SK-N-SH treated with all-trans-retinoic acid at 6 μM for 48 hours (cell line): ENCODE measurements at regions not wholly inside any gene's neighbourhood (a gene's known extent, or its start where the extent isn't known, plus 50 kb on each side); places are given as distances from the start of the nearest gene placed in this dataset.

ENCODE experiments used
- ATAC-seq: fragments of 200-7000 bp; cut with Tn5 transposase; 3 replicates; pipeline ENCODE4 v1.9.1; 2020; ENCODE audit warnings: mild to moderate bottlenecking, moderate library complexity
- ARNTL ChIP-seq: fragments of 450-650 bp; formaldehyde crosslinking; IDR thresholded peaks from 2 replicates; pipeline ENCODE4 v1.5.0; 2020; ENCODE audit warnings: low read depth, mild to moderate bottlenecking, moderate library complexity, borderline replicate concordance
- BACH2 ChIP-seq: fragments of 250-450 bp; sonication (Bioruptor Pico); IDR thresholded peaks from 2 replicates; pipeline ENCODE4 v1.9.0; 2021; ENCODE audit warnings: mild to moderate bottlenecking, borderline replicate concordance
- CREB5 ChIP-seq: fragments of 250-450 bp; sonication (Bioruptor Pico); IDR thresholded peaks from 2 replicates; pipeline ENCODE4 v1.5.1; 2020; ENCODE audit warnings: low read depth, mild to moderate bottlenecking, moderate library complexity
- ESRRG ChIP-seq: fragments of 250-450 bp; sonication (Bioruptor Pico); IDR thresholded peaks from 2 replicates; pipeline ENCODE4 v1.6.1; 2021; ENCODE audit warnings: mild to moderate bottlenecking
- GLIS3 ChIP-seq: fragments of 250-450 bp; sonication (Bioruptor Pico); IDR thresholded peaks from 2 replicates; pipeline ENCODE4 v1.5.0; 2020; ENCODE audit warnings: mild to moderate bottlenecking, moderate library complexity
- OSR1 ChIP-seq: fragments of 250-450 bp; sonication (Bioruptor Pico); IDR thresholded peaks from 2 replicates; pipeline ENCODE4 v1.8.0; 2022; ENCODE audit warnings: moderate library complexity, mild to moderate bottlenecking, inconsistent platforms
- POU6F1 ChIP-seq: fragments of 250-450 bp; sonication (Bioruptor Pico); IDR thresholded peaks from 2 replicates; pipeline ENCODE4 v1.8.0; 2021; ENCODE audit warnings: low read depth, mild to moderate bottlenecking, moderate library complexity, borderline replicate concordance
- RARB ChIP-seq: fragments of 250-450 bp; sonication (Bioruptor Pico); IDR thresholded peaks from 2 replicates; pipeline ENCODE4 v1.8.0; 2021; ENCODE audit warnings: mild to moderate bottlenecking, moderate library complexity
- SNAI2 ChIP-seq: fragments of 250-450 bp; sonication (Bioruptor Pico); IDR thresholded peaks from 2 replicates; pipeline ENCODE4 v1.5.0; 2020; ENCODE audit warnings: mild to moderate bottlenecking, moderate library complexity
- TCF4 ChIP-seq: fragments of 250-450 bp; sonication (Bioruptor Pico); IDR thresholded peaks from 2 replicates; pipeline ENCODE4 v1.8.0; 2021; ENCODE audit warnings: mild to moderate bottlenecking, moderate library complexity, borderline replicate concordance
- TOX ChIP-seq: fragments of 250-450 bp; sonication (Bioruptor Pico); IDR thresholded peaks from 2 replicates; pipeline ENCODE4 v1.8.0; 2021; ENCODE audit warnings: mild to moderate bottlenecking, moderate library complexity, borderline replicate concordance
- ZC3H10 ChIP-seq: fragments of 250-450 bp; sonication (Bioruptor Pico); IDR thresholded peaks from 2 replicates; pipeline ENCODE4 v1.5.1; 2021; ENCODE audit warnings: mild to moderate bottlenecking, moderate library complexity
- ZFP3 ChIP-seq: fragments of 250-450 bp; sonication (Bioruptor Pico); IDR thresholded peaks from 2 replicates; pipeline ENCODE4 v1.5.0; 2020; ENCODE audit warnings: mild to moderate bottlenecking, moderate library complexity
- ZFP30 ChIP-seq: fragments of 450-650 bp; formaldehyde crosslinking; IDR thresholded peaks from 2 replicates; pipeline ENCODE4 v1.5.0; 2022; ENCODE audit warnings: mild to moderate bottlenecking, moderate library complexity
- ZNF565 ChIP-seq: fragments of 450-650 bp; formaldehyde crosslinking; conservative IDR thresholded peaks from 2 replicates; pipeline ENCODE4 v1.5.0; 2020; ENCODE audit warnings: low read depth, mild to moderate bottlenecking, moderate library complexity
- ZNF70 ChIP-seq: fragments of 450-650 bp; formaldehyde crosslinking; IDR thresholded peaks from 2 replicates; pipeline ENCODE4 v1.5.0; 2020; ENCODE audit warnings: mild to moderate bottlenecking, moderate library complexity
- TF ChIP-seq, protein P1 (sequence below): fragments of 250-450 bp; sonication (Bioruptor Pico); IDR thresholded peaks from 2 replicates; pipeline ENCODE4 v1.5.1; 2021; ENCODE audit warnings: mild to moderate bottlenecking, moderate library complexity
- TF ChIP-seq, protein P2 (sequence below): fragments of 250-450 bp; sonication (Bioruptor Pico); IDR thresholded peaks from 2 replicates; pipeline ENCODE4 v1.8.0; 2020; ENCODE audit warnings: mild to moderate bottlenecking, moderate library complexity, borderline replicate concordance
- TF ChIP-seq, protein P3 (sequence below): fragments of 250-450 bp; sonication (Bioruptor Pico); IDR thresholded peaks from 2 replicates; pipeline ENCODE4 v1.5.0; 2020; ENCODE audit warnings: mild to moderate bottlenecking, moderate library complexity

GRCh38 chr4:55238407-55238806, 107.6 kb upstream of the SRD5A3 start:
- no peak for ATAC-seq
- TF ChIP-seq, protein P1, sequence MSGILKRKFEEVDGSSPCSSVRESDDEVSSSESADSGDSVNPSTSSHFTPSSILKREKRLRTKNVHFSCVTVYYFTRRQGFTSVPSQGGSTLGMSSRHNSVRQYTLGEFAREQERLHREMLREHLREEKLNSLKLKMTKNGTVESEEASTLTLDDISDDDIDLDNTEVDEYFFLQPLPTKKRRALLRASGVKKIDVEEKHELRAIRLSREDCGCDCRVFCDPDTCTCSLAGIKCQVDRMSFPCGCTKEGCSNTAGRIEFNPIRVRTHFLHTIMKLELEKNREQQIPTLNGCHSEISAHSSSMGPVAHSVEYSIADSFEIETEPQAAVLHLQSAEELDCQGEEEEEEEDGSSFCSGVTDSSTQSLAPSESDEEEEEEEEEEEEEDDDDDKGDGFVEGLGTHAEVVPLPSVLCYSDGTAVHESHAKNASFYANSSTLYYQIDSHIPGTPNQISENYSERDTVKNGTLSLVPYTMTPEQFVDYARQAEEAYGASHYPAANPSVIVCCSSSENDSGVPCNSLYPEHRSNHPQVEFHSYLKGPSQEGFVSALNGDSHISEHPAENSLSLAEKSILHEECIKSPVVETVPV = no peak

DNA sequence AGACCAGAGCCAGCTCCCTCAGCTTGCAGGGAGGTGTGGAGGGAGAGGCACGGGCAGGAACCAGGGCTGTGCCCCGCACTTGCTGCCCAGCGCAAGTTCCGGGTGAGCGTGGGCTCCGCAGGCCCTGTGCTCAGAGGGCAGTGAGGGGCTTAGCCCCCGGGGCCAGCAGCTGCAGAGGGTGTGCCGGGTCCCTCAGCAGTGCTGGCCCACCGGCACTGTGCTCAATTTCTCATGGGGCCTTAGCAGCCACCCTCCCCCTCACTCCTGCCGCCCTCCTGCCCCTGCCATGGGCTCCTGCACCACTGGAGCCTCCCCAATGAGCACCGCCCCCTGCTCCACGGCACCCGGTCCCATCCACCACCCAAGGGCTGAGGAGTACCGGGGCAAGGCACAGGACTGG, 104.6 kb upstream of the SRD5A3 start:
- TF ChIP-seq CREB5 (CRISPR knock-in tag) (no peak), ZFP3 (CRISPR knock-in tag) (no peak), ZFP30 (CRISPR knock-in tag) (no peak), BACH2 (CRISPR knock-in tag) (no peak), ZC3H10 (CRISPR knock-in tag) (no peak), ESRRG (CRISPR knock-in tag) (no peak)
- TF ChIP-seq, protein P2, sequence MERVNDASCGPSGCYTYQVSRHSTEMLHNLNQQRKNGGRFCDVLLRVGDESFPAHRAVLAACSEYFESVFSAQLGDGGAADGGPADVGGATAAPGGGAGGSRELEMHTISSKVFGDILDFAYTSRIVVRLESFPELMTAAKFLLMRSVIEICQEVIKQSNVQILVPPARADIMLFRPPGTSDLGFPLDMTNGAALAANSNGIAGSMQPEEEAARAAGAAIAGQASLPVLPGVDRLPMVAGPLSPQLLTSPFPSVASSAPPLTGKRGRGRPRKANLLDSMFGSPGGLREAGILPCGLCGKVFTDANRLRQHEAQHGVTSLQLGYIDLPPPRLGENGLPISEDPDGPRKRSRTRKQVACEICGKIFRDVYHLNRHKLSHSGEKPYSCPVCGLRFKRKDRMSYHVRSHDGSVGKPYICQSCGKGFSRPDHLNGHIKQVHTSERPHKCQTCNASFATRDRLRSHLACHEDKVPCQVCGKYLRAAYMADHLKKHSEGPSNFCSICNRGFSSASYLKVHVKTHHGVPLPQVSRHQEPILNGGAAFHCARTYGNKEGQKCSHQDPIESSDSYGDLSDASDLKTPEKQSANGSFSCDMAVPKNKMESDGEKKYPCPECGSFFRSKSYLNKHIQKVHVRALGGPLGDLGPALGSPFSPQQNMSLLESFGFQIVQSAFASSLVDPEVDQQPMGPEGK = no peak
- no peak for ATAC-seq

DNA sequence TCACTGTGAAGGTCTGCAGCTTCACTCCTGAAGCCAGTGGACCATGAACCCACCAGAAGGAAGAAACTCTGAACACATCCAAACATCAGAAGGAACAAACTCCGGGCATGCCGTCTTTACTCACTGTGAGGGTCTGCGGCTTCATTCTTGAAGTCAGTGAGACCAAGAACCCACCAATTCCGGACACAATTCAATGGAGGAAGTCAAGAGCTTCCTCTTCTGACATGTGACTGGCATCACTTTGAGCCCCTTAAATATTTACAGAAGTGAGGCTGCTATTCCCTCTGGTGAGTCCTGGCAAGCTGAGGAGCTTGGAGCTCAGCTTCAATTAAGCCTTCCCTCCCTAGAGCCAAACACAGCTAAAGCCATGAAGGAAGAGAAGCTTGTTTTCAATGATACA, 103.5 kb upstream of the SRD5A3 start:
- ATAC-seq = no peak
- TF ChIP-seq, protein P2 = no peak
- TF ChIP-seq RARB (no peak), OSR1 (CRISPR knock-in tag) (no peak), POU6F1 (CRISPR knock-in tag) (no peak), SNAI2 (CRISPR knock-in tag) (no peak), ESRRG (CRISPR knock-in tag) (no peak), ZNF565 (CRISPR knock-in tag) (no peak), ZNF70 (CRISPR knock-in tag) (no peak), TOX (CRISPR knock-in tag) (no peak), ARNTL (no peak), ZFP3 (CRISPR knock-in tag) (no peak), GLIS3 (CRISPR knock-in tag) (no peak), TCF4 (CRISPR knock-in tag) (no peak)
- TF ChIP-seq, protein P3, sequence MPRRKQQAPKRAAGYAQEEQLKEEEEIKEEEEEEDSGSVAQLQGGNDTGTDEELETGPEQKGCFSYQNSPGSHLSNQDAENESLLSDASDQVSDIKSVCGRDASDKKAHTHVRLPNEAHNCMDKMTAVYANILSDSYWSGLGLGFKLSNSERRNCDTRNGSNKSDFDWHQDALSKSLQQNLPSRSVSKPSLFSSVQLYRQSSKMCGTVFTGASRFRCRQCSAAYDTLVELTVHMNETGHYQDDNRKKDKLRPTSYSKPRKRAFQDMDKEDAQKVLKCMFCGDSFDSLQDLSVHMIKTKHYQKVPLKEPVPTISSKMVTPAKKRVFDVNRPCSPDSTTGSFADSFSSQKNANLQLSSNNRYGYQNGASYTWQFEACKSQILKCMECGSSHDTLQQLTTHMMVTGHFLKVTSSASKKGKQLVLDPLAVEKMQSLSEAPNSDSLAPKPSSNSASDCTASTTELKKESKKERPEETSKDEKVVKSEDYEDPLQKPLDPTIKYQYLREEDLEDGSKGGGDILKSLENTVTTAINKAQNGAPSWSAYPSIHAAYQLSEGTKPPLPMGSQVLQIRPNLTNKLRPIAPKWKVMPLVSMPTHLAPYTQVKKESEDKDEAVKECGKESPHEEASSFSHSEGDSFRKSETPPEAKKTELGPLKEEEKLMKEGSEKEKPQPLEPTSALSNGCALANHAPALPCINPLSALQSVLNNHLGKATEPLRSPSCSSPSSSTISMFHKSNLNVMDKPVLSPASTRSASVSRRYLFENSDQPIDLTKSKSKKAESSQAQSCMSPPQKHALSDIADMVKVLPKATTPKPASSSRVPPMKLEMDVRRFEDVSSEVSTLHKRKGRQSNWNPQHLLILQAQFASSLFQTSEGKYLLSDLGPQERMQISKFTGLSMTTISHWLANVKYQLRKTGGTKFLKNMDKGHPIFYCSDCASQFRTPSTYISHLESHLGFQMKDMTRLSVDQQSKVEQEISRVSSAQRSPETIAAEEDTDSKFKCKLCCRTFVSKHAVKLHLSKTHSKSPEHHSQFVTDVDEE (CRISPR knock-in tag) = no peak
- TF ChIP-seq, protein P1 = no peak
